ENCODE measurements at regions not wholly inside any gene's neighbourhood (a gene's known extent, or its start where the extent isn't known, plus 50 kb on each side); places are given as distances from the start of the nearest gene placed in this dataset.
"Not testable (repeated sequence)": the region's sequence is repeated elsewhere in the genome, so short reads cannot be mapped to it uniquely, and the experiment has no call there.

GRCh38 chr7:49488573-49488972 lies 284.9 kb upstream of the VWC2 start:
- DNase-seq: no peak

GRCh38 chr7:49497471-49497870 lies 276.0 kb upstream of the VWC2 start:
- DNase-seq: no peak

GRCh38 chr7:49500741-49501140 lies 272.7 kb upstream of the VWC2 start:
- no peak for DNase-seq

GRCh38 chr7:49507206-49507605 lies 266.2 kb upstream of the VWC2 start:
- DNase-seq: not testable (repeated sequence)

GRCh38 chr7:49513911-49514310 lies 259.5 kb upstream of the VWC2 start:
- no peak for DNase-seq

GRCh38 chr7:49520951-49521350 lies 252.5 kb upstream of the VWC2 start:
- DNase-seq: no peak

- DNase-seq: no peak
These were observed 251.3 kb upstream of the VWC2 start for GRCh38 chr7:49522111-49522510.

GRCh38 chr7:49523870-49524269 lies 249.6 kb upstream of the VWC2 start:
- no peak for DNase-seq

GRCh38 chr7:49527182-49527581 lies 246.3 kb upstream of the VWC2 start:
- no peak for DNase-seq

GRCh38 chr7:49530481-49530880 lies 243.0 kb upstream of the VWC2 start:
- DNase-seq: no peak

GRCh38 chr7:49563693-49564378 lies 209.6 kb upstream of the VWC2 start:
- DNase-seq: no peak

- no peak for DNase-seq
These were observed 209.1 kb upstream of the VWC2 start for GRCh38 chr7:49564379-49564714.

- no peak for DNase-seq
These were observed 195.9 kb upstream of the VWC2 start for GRCh38 chr7:49577576-49577975.

- DNase-seq: no peak
These were observed 194.0 kb upstream of the VWC2 start for GRCh38 chr7:49579408-49579807.

GRCh38 chr7:49580000-49580399 lies 193.4 kb upstream of the VWC2 start:
- DNase-seq: peak; percentile 26

- DNase-seq: no peak
These were observed 192.7 kb upstream of the VWC2 start for GRCh38 chr7:49580761-49581160.

- no peak for DNase-seq
These were observed 190.0 kb upstream of the VWC2 start for GRCh38 chr7:49583440-49583839.

GRCh38 chr7:49596701-49597491 lies 176.5 kb upstream of the VWC2 start:
- no peak for DNase-seq

- DNase-seq: no peak
These were observed 175.6 kb upstream of the VWC2 start for GRCh38 chr7:49597805-49598204.

GRCh38 chr7:49611951-49612350 lies 161.5 kb upstream of the VWC2 start:
- no peak for DNase-seq

- DNase-seq: no peak
These were observed 159.7 kb upstream of the VWC2 start for GRCh38 chr7:49613759-49614158.

GRCh38 chr7:49614974-49615373 lies 158.5 kb upstream of the VWC2 start:
- DNase-seq: not testable (repeated sequence)

- DNase-seq: no peak
These were observed 155.4 kb upstream of the VWC2 start for GRCh38 chr7:49618028-49618427.

GRCh38 chr7:49623943-49624342 lies 149.5 kb upstream of the VWC2 start:
- DNase-seq: no peak

- DNase-seq: no peak
These were observed 148.8 kb upstream of the VWC2 start for GRCh38 chr7:49624611-49625010.

All from RPMI8226 (cell line).